GM21576 (cell line): ENCODE measurements at regions not wholly inside any gene's neighbourhood (a gene's known extent, or its start where the extent isn't known, plus 50 kb on each side); places are given as distances from the start of the nearest gene placed in this dataset.

Source experiments
- ATAC-seq: cut with Tn5 transposase; IDR thresholded peaks from one replicate; pipeline ENCODE4 v1.9.1; 2021; ENCODE audit warnings: mild to moderate bottlenecking, moderate library complexity; ENCODE audit not compliant: unreplicated experiment

DNA sequence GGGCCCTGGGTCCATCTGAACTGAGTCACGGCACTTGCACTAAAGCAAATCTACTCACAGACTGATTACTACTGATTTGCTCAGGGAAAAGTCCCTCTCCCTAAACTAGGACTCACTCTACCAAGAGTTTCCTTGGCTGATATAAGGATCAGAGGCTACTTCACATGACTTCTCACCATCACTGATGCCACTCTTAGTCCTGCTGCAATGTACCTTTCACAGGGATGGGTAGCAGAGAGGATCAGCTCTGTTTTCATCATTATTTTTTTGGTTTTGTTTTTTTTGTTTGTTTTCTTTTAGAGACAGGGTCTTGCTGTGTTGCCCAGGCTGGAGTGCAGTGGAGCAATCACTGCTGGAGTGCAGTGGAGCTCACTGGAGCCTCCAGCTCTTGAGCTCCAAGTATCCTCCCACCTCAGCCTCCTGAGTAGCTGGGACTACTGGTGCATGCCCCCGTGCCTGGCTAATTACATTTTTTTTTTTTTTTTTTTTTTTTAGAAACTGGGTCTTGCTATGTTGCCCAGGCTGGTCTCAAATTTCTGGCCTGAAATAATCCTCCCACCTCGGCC lies 200.6 kb downstream of the JCAD start:
- ATAC-seq = no peak

DNA sequence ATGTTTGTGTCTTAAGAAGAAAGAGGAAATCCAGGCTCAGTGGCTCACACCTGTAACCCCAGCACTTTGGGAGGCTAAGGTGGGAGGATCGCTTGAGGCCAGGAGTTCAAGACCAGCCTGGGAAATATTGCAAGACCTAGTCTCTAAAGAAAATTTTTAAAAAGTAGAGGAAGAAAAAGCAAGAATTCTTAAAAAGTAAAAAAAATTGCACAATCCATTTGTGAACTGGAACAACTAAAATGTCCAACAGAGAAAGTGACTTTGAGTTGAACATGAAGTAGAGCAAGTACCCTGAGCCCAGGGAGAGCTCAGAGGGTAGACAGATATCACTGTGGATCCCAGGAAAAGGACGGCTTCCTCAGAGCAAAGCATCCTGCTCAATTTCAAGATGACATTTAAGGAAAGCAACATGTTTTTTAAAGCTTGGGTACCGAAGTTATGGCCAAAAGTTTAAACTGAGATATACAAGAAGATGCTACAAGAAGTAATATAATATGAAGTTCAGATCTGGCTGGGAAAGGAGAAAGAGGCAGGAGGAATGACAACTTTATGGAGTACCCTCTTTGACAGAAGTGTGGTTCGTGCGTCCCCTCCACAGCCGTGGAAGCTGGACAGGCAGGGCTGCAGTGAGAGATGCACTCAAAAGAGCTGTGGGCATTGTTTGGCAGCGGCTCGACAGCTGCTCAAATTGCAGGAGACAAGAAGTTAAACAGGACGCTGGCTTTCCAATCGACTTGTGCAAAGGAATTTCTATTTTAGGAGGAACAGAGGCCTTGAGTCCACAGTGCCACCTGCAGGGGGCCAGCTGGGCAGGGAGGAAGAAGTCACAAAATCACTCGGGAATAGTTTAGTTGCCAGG lies 201.3 kb downstream of the JCAD start:
- ATAC-seq = no peak

DNA sequence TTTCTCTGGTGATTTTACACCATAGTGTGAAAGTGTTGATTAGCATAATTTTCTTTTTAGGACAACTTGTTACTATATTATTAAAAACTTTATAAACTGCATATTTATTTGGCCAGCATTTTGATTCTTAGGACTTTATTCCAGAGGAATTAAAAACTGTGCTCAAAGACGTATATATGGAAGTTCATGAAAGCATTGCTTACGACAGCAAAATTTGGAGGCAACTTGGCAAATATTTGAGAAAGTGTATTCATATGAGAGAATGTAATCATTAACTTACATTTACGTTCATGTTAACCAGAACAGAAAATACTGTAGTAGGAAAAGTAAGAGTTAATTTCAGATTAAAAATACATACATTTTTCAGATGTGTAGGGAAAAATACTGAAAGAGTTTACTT lies 203.1 kb downstream of the JCAD start:
- no peak for ATAC-seq

DNA sequence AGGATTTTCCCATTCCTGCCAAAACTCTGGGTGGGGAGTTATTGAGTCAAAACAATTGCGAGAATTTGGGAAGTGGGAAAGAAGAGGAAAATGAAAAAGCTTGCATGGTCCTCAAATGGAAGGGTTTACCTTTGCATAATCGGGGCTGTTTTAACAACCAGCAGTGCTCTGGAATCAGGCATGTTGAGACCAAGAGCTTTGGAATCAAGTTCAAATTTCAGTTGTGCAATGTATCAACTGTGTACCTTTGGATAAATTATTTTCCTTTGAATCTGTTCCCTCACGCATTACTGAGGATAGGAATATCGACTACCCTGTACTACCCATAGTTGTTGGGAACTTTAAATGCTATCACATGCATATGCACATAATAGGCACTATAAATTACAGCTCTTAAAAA lies 205.5 kb downstream of the JCAD start:
- no peak for ATAC-seq

DNA sequence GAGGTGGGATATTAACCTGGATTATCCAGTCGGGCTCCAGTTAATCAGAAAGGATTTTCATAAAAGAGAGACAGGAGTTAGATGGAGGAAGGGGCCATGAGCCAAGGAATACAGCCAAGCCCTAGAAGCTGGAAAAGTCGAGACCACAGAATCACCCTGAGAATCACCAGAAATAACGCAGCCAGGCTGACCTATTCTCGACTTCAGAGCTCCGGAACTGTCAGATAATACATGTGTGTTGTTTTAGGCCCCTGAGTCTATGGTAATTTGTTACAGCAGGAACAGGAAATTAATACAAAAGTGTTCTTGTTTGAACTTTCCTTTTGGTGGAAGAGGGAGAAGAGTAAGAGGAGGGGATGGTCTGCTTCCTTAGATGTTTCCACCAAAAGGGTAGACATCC lies 208.1 kb downstream of the JCAD start:
- ATAC-seq = no peak

DNA sequence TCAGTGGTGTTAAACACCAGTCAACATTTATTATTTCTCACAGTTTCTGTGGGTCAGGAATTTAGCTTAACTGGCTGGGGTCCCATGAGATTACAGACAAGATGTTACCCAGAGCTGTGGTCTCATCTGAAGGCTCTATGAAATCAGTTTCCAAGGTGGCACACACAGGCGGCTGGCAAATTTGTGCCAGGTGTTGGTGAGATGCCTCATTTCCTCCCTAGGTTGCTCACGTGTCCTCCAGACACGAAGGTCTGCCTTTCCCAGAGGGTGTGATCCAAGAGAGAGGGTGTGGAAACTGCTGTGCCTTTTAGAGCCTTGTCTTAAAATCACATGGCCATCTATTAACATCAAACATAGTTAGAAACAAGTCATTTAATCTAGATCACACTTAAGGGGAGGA lies 209.0 kb downstream of the JCAD start:
- no peak for ATAC-seq

DNA sequence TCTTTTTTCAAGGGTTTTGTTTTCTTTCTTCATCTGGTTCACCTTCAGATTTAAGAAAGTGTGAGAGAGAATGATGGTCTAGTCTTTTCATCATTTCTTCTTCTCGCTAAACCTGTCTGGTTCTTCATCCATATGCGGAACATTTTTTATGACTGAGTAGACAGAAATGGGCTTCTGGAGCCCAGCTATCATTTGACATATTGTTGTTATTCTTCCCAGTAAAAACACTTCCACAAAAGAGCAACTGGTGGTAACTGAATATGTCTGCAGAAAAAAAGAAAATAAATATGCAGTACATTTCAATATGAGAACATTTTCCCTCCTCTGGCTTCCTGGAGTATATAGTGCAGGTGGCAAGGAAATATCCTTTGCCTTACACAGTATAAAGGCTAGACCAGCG lies 209.5 kb downstream of the JCAD start:
- no peak for ATAC-seq

DNA sequence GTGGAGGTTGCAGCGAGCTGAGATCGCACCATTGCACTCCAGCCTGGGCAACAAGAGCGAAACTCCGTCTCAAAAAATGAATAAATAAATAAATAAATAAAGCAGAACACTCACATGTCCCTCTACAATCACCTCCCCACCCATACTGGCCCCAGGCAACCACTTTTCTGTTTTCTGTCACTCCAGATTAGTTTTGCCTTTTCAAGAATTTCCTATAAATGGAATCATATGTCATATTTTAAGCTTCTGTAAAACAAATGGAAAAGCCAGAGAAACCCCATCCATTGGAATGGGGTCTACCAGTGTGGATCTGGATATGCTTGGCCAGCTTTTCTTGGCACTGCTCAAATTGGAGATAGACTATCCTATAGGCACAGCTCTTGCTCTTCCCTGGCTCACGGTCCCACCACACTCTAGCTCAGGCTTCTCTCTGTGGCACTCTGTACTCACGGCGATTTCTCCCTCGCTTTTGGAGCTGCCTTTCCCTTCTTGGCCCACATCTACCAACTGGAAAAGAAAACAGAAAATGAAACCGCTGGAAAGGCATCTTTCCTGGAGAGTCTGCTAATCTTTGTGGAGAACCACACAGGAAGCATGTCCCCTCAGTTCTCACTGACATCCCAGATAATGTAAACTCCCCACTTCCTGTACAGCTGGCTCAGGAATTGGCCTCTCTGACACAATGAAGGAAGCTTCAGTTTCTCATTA lies 210.1 kb downstream of the JCAD start:
- ATAC-seq = no peak

DNA sequence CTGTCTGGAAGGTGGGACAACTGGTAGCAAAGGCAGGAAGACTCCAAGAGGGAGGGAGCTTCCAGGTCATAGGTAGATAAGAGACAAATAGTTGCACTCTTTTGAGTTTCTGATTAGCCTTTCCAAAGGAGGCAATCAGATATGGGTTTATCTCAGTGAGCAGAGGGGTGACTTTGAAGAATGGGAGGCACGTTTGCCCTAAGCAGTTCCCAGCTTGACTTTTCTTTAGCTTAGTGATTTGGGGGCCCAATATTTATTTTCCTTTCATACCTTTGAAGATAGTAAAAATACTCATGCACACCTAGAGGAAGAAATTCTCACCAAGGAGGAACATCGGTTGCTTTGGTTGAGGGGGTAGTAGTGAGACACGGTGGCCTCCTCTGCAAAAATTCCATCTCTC lies 212.1 kb upstream of the SVIL start:
- no peak for ATAC-seq

DNA sequence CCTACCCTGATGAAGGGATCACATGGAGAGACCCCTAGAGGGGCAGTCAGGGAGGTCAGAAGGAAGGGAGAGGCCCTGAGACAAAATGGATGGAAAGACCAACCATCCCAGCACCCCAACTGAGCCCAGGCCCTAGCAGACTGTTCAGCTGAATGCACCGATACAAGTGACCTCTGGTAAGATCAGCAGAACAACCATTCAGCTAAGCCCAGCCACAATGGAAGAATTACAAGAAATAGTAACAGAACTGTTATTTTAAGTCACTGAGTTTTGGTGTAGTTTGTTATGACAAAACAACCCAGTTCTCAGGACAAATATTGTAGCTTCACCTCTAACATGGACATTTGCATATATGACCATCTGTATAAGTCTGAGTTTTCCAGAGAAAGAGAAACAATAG lies 210.4 kb upstream of the SVIL start:
- no peak for ATAC-seq

DNA sequence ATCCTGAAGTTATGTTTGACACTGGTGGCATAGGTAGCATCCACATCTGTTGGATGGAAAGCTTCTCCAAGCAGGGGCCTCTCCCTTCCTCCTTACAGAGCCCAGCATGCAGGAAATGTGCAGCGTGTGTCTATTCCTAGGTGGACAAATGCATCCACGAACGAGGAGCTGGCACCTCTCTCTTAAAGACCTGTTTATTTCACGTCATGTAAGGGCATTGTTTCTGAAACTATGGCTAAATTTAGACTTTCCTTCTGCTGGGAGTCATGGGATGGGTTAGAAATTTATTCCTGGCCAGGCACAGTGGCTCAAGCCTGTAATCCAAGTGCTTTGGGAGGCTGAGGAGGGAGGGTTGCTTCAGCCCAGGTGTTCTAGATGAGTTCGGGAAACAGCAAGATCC lies 208.4 kb upstream of the SVIL start:
- no peak for ATAC-seq

DNA sequence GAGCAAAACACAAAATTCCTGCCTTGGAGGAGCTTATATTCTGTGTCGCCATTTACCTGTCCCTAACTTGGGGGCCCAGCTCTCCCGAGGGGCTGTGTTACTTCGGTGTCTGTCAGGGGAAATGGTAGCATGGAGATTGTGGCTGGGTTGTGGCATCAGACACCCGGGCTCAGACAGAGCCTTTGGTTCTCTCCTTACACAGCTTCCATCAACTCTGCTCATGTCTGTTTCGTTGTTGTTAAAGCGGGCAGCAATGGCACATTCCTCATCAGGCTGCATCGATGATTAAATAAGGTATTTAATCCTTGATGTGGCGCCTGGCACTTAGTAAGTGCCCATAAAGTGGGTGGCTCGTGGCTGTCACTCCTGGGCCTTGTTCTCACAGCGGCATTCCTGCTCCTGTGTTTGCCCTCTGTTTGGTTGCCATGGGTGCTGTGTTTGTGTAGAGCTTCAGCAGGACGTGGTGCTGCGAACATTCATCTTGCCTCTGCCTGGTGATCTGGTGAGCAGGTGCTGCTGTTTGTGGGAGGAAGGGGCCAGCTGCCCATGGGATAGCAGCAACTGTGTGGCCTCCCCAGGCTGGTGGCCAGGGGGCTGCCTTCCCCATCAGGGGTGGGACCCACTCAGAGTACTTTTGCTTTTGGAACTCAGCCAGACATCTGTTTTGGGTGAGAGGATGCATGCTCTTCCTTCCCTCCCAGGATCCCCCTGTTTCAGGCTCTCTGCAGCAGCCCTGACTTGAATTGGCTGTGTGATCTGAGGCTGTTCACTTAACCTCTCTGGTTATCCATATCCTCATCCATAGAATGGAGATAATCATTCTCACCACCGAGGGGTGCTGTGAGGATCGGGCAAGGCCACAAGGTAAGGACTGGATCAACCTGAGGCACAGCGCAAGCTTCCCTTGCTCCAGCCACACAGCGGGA lies 207.2 kb upstream of the SVIL start:
- ATAC-seq = no peak

DNA sequence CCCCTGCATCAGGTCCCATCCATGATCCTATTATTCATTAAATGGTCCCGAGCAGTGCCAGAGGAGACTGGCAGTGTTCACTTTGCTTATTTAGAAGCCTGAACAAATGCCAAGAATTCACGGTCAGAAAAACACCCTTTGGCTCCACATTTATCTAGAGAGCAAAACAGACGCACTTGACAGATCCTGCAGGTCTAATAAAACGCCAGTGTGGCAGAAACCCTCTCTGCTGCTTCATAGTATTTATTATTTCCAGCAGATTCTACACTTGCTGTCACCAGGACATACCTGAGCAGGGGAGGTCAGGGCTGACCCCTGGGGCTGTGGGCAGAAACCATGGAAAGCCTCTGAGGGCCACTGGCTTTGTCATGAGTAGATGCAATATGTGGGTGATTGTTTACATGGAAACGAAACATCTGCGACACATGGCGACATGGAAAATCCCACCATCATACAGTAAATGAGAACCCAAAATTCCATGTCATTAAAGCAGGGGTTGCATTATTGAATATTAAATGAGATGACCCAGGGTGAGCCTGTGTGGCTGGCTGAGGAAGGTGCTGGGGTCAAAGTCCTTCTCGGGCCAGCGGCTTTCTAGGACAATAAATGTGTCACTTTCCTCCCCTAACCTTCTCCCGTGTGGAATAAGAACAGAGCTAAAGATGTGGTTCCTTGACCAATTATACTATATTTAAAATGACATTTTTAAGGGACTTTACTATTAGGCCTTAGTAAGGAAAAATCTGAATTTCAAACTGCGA lies 205.9 kb upstream of the SVIL start:
- no peak for ATAC-seq

DNA sequence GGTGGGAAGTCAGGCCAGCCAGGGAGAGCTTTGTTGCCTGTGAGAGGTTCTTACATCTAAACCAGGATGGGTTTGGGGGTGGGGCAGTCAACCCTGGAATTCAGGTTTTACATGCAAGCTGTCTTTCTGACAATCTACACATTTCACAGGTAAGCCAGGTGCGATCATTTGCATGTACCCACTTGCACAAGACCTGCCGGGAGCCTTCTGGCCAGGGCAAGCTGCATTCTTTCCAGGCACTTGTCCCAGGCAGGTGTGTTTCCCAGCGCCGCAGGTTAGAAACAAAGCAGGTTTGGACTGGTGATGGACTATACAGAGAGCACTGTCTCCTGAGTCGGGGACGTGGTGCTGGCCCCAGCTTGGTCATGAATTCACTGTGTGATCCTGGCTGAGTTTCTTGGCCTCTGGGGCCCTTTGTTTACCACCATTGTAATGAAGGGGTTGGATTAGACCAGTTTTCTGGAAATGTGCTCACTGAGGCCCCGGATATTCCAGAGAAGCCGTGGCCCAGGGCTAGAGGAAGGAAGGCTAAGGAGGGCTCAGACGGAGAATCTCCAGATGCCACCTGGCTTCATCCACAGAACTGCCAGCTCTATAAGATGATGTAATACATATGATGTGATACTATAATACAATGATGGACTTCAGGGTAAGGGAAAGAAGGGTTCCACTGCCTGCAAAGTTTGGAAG lies 205.2 kb upstream of the SVIL start:
- ATAC-seq = no peak

DNA sequence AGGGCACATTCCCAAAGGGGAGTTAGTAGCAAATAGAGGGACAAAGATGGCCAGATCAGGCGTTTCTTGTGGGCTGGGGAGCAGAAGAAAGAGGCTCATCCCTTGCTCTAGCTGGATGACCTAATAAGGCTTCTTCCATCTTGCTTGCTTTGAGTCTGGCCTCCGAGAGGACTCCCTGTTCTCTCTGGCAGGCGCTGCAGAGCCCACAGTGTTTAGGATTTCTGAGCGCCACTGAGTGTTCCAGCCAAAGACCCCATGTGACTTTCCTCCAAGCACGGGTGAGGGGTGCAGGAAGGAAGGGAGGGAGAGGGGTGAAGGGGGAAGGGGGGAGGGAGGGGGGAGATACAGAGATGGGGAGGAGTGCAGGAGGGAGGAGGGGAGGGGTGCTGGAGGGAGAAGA lies 203.8 kb upstream of the SVIL start:
- no peak for ATAC-seq

DNA sequence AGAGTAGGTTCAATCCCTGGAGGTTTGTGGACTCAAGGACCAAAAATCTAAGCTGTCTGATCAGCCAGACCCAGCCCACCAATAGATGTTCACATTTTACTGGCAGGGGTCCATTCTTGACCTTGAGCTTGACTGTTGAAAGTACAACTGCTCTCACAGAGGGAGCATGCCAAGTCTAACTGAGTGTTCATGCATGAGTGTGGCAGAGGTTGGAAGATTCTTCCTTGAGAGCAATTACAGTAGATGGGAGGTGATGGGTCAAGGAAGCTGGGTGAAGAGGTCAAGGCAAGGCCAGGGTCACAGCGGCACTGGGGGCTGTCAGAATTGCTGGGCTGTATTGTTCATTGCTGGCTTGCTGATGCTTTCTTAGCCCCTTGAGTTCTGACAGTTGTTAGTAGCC lies 202.8 kb upstream of the SVIL start:
- no peak for ATAC-seq

DNA sequence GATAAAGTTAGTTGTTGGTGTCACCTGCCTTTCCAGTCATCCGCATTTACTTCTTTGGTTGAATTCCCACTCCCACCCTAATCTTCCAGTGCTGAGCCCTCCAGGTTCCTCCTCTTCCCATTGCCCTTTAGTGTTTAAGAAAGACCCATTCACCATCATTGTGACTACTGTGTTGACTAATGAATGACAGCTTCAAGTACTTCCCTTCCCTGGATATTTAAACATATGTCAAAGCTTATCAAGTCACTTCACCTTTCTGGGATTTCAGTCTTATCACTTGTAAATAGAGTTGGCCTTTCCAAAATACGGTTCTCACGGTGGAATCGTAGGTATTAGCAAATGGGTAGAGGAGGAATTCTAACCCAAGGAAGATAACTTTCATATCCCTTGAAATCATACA lies 201.6 kb upstream of the SVIL start:
- ATAC-seq = no peak

DNA sequence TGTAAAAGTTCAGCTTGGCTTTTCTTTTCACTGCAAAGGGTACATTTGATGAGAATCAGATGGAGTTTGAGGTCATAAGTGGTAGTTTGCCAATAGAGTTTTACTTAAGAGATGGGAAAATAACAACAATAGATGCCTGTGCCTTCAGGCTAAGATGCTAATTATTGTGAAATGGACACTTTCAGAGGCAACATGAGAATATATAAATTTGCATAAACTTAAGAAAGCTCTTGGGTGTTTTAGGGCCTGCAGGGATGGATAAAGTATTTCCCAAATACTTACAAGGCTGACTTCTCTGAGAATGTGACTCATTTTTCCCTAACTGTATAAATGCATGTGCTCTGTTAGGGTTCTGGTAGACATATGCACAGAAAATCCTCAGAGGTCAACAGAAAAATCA lies 200.3 kb upstream of the SVIL start:
- ATAC-seq = no peak

DNA sequence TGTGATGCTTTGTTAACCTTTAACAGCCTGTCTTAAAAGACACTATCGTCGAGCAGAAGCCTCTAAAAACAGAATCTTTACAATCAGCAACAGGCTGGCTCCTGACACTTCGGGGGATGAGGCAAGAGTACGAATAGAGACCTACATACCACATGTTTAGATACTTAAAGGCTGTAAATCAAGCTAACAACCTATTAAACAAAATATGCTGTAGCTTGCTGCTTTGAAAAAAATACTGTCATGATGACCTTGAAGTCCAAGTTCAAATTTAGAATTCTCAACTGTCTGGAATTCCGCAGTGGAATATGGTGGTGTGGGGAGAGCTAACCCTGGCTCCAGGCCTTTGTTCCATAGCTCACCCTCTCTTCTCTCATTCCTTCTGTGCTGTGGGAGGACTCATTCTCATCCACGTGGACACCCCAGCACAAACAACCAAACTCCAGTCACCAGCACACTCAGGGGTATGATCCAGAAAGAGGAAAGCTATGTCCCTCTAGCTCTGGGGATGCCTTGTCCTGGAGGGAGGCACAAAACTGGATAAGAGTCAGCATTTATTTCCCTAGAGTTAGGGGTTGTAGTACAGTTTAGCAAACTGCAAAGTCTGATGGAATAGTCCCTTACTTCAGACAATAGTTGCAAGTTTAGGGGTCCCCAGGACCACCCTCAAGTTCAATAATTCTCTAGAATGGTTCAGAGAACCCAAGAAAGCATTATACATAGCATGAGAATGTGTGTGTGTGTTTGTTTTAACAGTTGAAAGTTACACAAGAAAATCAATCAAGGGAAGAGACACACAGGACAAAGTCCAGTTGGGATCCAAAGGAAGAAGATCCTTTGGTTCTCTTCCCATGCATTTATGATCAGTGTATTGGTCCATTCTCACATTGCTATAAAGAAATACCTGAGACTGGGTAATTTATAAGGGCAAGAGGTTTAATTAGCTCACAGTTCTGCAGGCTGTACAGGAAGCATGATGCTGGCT lies 196.1 kb upstream of the SVIL start:
- no peak for ATAC-seq
